HK-2 (cell line): ENCODE measurements at regions not wholly inside any gene's neighbourhood (a gene's known extent, or its start where the extent isn't known, plus 50 kb on each side); places are given as distances from the start of the nearest gene placed in this dataset.
"Not testable (repeated sequence)": the region's sequence is repeated elsewhere in the genome, so short reads cannot be mapped to it uniquely, and the experiment has no call there.

Experiments used
- DNase-seq: peaks from one replicate; pipeline ENCODE4 v3.0.0-alpha.2; 2018; ENCODE audit not compliant: unreplicated experiment

DNA sequence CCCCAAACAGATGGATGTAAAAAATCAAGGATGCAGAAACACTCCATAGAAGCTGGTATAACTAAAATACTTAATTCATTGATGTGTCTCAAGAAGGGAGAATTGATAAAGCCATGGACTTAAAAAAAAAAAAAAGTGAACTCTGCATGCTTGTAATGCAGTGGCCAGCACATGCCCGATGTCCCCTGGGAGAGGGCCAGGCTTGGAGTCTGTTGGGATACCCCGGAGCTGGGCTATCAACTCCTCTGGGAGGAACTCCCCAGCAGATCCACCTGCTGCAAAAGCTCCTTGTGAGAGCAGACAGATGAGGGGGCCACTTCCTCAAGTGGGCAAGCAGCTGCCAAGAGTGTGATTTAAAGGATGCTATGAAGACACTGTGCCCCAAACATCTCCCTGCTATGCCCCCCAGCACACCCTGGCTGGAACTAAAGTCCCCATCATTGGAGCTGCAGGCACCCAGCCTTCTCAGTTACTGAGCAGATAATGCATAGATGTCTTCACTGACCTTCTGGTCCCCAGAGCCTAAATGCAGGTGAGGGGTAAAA lies 311.5 kb upstream of the ID2 start:
- DNase-seq, result no peak

DNA sequence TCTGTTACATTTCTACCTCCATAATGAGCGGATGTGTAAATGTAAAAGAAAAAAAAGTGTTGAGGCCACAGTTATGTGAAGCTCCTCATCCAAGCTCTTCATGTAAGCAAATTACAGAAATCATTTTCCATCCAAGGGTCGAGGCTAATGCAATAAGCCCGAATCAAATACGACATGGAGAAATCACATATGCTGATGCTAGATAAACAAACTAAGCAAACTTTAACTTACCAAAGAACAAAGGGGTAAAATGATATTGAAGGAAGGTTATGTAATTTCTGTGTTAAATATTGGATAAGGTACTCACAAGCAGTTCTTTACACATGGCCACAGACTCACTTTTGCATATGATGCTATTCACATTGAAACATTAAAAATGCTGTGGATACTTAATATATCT lies 310.2 kb upstream of the ID2 start:
- no peak for DNase-seq

DNA sequence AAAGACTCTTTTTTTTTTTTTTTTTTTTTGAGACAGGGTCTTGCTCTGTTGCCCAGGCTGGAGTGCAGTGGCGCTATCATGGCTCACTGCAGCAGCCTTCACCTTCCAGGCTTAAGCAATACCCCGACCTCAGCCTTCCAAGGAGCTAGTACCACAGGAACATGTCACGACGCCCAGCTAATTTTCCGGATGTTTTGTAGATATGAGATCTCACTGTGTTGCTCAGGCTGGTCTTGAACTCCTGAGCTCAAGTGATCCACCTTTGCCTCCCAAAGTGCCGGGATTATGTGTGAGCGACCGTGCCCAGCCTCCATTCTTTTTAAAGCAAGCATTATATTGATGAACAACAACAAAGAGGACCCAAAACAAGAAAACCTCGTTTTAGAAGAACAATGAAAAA lies 307.1 kb upstream of the ID2 start:
- DNase-seq, result no peak

DNA sequence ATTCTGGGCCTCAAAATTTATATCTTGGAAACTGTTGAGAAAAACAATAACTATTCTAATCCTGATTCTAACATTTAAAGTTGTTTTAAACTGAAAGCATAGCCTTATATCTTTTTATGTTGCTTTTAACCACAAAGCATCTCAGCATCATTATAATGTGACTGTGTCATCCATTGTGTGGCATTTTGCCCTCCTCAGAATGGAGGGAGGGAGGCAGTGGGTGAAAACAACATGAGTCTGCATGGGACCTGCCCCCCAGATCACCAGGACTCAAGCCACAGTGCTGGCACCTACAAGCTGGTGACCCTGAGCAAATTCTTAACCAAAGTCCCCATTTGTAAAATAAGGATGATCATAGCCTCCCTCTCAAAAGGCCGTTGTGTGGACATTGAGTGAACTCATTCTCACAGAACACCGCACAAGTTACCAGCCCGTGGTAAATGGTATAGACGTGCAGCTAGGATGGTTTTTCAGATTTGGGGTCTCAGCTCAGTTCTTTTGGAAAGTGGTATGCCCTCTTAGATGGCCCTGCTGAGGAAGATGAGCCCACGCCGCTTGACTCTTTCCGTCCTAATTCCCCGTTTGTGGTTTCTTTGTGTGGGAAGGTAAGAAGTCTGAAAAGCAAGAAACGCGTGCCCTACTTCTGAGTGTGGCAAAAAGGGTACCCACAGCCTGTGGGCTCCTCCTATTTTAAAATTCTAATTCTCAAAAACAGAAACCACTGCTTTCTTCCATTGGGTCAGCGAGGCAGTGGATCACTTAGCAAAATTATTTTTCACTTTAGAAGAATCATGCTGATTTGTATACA lies 305.0 kb upstream of the ID2 start:
- no peak for DNase-seq

DNA sequence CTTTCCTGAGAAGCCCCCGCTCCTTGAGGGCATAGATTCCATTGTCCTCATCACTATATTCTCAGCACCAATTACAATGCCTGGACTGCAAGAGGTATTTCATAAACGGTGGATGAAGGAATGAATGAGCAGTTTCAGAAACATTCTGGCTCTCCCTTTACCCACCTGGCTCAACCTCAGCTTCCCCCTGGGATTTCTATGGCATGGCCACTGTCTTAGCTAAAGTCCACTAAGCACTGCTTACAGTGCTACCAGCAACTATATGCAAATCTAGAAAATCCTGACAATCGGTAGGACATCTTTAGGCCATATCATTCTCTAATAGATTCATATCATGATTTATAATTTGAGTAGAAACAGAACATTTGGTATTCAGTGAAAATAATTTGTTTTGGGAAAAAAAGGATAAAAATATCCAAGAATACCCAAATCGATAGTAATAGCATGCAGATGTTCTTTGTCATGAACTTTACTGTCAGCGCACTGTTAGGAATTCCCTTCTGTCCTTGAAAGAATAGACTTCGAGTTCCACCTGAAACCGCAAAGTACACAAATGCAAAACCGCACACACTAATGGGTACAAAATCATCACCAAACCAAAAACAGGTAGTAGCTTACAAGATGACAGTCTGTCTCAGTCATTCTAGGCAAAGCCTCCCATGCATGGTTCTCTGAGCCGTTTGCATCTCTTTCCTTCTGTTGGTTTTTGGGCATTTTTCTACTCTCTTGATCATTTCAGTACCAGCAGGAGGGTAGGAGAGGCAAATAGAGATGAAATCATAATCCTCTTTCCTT lies 303.6 kb upstream of the ID2 start:
- DNase-seq, result no peak

DNA sequence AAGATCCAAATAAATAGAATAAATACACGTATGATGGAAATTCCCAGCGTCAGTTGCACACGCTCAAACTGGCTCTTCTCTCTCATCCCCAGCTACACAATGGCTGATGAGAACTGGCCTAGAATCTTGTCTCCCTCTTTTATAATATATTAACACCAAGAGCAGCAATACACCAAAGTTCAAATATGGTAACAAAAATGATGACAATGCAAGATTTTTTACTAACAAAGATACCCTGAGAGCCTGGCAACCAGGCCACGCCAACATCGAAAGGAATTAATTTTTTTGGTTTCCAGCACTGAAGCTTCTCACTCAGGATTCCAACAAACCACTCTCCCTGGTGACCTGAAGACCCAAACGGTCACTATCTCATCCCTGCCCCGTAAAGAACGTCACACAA lies 302.7 kb upstream of the ID2 start:
- no peak for DNase-seq

DNA sequence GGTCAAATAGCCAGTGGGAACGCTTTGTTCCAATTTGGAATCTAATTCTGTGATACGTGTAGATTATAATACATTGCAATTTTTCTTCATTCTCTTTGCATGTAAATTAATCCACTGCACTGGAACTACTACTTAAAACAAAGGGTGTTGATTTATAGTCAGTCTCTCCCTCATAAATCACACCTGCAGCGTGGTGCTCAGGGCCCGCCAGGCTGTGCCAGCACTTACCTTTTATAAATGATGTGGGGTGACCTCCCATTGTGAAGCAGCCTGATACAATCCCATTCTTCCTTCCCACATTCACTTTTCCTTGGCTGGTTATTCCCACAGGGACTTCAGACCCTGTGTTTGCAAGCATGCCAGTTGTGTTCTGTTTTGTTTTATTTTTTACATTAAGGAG lies 302.3 kb upstream of the ID2 start:
- no peak for DNase-seq

DNA sequence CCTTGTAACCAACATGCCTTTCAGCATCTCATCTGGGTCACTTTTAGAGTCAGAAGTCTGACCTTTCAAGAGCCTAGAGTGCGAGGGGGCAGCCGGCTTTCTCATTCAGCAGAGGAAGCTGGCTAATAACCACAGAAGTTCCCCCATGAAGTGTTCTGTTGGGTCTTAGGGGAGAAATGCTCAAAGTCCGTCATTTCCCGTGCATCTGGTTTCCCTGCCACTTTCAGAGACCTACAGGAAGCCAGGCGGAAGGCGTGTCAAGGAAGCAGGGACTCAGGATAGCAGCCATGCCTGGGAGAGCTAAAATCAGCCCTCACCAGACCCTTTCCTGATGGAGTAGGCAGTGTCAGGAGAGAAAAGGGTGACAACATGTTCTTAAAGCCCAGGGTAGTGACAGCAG lies 301.8 kb upstream of the ID2 start:
- DNase-seq, result no peak

DNA sequence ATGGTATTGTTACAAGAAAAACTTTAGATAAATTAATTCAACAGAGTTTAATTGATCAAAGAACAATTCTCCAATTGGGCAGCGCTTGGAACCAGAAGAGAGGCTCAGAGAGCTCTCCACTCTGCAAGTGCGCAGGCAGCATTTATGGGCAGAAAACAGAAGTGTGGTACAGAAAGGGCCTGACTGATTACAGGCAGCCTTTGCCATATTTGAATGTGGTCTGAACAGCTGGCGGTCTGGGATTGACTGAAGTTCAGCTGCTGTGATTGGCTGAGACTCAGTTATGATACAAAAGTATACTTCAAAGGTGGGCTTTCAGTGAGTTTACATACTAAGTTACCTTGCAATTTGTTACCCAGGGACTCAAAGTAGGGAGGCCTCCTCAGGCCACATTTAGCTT lies 301.3 kb upstream of the ID2 start:
- no peak for DNase-seq

DNA sequence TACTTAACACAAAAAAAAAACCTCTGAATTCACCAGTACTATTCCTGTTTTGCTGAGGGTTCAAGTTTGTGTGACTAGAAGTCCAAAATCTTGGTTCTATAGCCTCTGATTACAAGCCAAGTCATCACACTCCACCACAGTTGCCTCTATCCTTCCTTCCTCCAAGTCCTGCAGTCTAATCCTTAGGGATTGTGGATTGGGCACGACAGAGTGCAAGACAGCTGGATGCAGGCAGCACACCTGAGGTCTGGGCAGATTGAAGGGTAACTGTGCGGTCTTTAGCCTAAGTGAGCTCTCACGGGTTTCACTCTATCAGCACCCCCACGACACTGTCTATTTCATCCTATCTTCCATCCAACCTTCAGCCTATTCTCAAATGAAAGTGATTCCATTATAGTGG lies 299.4 kb upstream of the ID2 start:
- DNase-seq, result no peak

DNA sequence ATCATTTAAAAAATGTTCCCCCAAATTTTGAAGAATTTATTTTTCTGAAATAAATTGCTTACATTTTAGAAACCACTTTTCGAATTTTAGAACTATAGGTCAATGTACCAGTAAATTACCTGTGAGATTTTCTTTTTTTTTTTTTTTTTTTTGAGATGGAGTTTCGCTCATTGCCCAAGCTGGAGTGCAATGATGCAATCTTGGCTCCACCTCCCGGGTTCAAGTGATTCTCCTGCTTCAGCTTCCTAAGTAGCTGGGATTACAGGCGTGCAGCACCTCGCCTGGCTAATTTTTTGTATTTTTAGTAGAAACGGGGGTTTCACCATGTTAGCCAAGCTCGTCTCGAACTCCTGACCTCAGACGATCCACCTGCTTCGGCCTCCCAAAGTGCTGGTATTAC lies 295.1 kb upstream of the ID2 start:
- DNase-seq, result not testable (repeated sequence)

DNA sequence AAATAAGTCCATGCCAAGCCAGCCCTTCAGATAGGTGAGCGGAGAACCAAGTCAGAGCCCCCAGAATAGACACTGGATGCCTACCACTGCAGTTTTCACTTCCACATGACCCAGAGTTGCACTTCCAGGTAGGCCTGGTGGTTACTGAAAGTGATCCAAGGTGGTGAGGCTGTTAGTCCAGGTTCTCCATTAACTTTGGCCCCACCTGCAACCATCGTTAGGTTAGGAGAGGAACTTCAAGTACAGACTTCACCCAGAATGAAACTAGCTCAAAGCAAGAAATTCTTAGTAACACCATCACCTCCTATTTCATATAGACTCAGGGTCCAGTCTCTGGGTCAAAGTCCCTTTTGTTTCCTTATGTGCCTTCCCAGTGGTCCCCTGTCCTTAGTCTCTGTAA lies 293.1 kb upstream of the ID2 start:
- DNase-seq, result no peak

DNA sequence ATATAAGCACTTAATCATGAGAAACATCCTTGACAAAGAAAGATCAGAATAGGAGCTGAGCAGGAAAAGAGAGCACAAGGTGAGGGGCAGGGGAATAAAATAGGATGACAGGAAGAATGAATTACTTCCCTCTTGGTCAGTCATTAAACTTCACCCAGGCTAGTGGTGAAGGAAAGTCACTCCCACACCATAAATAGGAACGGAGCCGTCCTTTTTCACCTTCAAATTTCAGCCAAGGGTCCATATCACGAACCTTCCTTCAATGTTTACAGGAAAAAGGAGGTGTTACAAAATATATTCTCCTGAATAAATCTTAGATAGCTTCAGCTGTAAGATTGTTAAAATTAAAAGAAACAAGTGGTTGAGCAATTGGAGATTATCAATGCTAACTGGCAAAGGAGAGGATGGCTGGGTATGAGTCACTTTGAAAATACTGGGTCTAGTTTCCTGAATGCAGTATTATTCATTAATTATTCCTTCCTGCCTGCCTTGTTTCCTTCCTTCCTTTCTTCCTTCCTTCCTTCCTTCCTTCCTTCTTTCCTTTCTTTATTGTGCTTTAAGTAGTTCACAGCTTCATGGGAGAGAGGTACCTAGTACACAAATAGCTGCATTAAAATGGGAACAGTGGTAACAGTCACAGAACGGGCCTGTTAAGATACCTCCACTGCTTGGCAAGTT lies 292.3 kb upstream of the ID2 start:
- no peak for DNase-seq

DNA sequence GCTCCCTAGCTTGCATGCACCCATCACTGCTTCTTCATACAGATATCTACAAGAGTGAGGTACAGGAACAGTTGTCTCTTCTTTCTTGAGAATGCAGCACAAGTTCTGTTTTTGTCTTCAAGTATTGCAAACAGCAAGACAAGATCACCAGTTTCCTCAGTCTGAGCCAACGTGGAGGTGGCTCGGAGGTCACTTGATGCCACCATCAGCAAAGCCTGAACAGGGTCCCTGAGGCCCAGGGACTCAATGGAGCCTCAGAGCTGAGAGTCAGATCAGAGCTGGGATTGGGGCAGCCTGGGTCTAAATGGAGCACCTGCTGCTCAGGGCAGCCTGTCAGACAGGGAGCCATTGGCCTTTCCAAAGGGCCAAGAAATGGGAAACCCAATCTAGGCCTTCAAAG lies 290.7 kb upstream of the ID2 start:
- DNase-seq, result no peak

DNA sequence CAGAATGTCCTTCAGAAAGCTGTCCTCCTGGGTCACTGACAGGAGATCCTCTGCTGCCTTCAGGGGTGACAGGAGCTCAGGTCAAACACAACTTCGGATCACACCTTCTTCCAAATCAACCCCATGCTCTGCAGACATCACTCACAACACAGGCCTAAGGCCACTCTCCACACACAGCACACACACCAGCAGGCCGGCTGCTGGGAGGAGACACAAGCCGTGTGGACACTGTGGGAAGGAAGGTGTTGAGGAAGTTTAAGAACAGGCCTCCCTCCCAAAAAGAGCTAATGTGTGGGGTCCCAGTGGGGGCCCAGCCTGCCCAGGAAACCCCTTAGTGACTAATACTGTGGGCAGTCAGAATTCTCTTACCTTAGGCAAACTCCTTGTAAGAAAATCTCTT lies 290.3 kb upstream of the ID2 start:
- DNase-seq, result no peak

DNA sequence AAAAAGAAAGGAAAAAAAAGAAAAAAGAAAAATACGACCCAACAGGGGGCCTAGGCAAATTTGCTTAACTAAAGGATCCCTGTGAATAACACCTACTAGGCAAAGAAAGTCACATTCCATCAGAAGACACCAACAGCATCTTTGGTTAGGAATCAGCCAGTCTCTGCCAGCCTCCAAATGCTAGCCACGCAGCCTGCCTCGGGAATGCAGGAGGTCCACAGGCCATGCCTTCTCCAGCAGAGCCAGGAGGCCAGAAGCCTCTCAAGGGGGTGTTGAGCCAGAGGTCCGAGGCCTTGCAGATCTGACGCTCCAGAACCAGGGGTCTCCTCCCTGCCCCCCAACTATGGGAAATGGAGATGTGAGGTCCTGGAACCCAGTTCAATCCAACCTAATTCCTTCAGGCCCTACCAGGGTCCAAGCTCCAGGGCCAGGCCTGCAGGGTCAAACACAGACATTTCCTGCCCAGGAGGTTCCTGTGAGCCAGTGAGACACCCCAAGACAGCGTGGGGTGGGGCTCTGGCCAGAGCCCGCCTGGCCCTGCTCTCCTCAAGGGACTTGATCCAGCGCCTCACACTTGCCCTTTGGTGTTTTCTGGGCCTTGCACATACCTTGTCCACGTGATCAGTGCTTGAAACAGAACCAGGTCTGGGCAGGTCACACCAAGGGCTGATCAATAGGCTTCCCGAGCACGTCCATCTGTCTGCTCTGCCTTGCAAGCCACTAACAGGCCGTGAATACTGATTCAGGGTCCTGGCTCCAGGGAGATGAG lies 289.6 kb upstream of the ID2 start:
- no peak for DNase-seq

DNA sequence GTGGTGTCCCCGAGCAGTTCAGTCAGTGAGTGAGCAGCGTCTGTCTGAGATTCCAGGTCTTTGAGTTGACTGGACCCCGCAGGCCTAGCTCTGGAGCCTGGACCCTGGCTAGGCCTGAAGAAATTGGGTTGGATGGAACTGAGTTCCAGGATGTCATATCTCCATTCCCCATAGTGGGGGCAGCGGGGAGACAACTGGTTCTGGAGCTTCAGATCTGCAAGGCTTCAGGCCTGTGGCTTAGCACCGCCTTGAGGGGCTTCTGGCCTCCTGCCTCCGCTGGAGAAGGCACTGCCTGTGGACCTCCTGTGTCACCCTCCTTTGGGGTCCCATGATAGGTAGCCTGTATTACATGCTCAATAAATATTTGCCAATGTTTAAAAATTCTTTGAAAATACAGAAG lies 288.4 kb upstream of the ID2 start:
- no peak for DNase-seq

DNA sequence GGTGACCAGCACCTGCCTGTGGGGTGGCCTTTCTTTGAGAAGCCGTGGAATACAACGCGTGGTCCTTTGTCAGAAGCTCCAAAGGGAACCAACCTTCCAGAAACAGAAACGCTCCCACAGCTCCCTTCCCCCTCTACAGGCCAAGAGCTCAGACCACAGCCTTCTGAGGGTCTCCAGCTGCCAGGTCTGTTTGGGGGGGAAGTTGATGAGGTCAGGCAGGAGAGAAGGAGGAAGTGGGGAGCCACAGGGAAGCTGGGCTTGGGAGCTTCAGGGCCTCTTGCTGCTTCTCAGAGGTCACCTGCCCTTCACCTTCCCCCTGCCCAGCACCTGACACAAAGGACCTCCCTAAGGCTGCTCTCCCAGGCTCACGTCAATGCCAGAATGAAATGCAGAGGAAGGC lies 287.7 kb upstream of the ID2 start:
- DNase-seq, result no peak

DNA sequence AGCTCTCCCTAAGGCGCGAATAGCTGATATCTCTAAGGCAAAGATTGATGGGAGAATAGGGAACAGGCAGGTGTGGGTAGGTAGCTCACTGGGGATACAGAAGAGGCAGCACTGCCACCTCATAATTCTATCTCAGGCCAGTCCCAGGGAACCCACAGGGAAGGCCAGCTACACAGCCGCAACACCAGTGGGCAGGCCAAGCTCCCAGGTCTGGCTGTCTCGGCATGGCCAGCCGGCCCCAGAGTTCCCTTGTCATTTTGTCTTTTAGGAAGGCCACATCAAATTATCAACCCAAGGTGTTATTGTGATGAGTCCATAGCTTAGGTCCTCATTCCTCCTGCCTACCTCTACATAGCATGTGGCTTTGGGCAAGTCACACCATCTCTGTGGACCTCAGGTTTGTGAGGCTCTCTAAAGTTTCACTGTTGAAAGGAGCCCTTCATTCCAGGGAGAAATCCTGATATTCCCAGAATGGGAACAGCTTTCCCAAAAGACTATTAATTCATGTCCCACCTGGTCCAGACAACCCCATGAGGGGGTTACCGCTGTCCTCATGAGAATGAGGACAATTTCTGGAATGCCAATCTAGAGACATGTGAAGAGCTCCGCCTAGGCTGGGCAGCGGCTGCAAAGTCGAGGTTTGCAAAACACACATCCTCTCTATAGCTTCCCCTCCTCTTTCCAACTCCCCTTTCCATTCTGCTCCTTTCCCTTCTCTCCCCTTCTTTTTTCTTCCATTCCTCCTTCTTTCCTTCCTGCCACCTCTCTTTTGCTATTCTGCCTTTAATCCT lies 287.1 kb upstream of the ID2 start:
- no peak for DNase-seq

DNA sequence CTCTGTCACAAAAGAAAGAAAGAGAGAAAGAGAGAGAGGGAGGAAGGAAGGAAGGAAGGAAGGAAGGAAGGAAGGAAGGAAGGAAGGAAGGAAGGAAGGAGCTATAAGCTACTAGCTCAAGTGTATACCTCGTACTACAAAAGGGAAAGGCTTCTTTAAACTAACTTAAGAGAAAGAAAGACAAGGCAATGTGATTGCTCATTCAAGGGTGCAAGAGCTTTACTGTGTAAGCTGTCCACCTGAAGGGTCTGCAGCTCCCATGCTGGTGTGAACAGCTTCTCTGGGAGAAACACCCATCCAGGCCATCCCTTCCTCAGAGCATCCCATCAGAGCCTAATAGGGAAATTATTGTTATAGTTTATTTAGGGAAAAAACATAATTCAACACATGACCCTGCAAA lies 286.1 kb upstream of the ID2 start:
- no peak for DNase-seq

DNA sequence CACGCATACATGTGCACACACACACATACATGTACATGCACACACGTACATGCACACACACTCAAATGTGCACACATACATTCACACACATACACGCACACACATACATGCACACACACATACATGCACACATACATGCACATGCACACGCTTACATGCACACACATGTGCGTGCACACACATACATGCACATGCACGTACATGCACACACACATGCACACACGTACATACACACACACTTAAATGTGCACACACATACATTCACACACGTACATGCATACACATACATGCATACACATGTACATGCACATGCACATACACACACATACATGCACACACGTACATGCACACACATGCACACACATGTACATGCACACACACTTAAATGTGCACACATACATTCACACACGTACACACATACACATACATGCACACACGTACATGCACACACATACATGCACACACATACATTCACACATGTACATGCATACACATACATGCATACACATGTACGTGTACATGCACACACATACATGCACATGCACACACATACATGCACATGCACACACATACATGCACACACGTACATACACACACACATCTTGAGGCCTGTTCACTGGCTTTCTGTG lies 283.7 kb upstream of the ID2 start:
- no peak for DNase-seq
